ENCODE measurements at regions not wholly inside any gene's neighbourhood (a gene's known extent, or its start where the extent isn't known, plus 50 kb on each side); places are given as distances from the start of the nearest gene placed in this dataset.
A peak's percentile ranks its signal among the peaks of the same experiment; 100 is the strongest.
"Not testable (repeated sequence)": the region's sequence is repeated elsewhere in the genome, so short reads cannot be mapped to it uniquely, and the experiment has no call there.

- H3K4me1 ChIP-seq, result no peaks in the 10 kb centered on the region
- H3K9me3 ChIP-seq (replicated peaks in 1 of 11), result peaks cover 0 to 17% (median 8%) of the 10 kb centered on the region in 11 experiments; a peak in 9 of 22 replicates
Measured at GRCh38 chr10:16063350-16063749, 203.0 kb upstream of the MINDY3 start.

DNA sequence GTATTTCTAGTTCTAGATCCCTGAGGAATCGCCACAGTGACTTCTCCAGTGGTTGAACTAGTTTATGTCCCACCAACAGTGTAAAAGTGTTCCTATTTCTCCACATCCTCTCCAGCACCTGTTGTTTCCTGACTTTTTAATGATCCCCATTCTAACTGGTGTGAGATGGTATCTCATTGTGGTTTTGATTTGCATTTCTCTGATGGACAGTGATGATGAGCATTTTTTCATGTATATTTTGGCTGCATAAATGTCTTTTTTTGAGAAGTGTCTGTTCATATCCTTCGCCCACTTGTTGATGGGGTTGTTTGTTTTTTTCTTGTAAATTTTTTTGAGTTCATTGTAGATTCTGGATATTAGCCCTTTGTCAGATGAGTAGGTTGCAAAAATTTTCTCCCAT lies 223.2 kb upstream of the MINDY3 start:
- H3K4me2 ChIP-seq; H4K20me1 ChIP-seq; H3K9me3 ChIP-seq (replicated peaks in 1 of 11); H3K27me3 ChIP-seq; H3K36me3 ChIP-seq; H3K4me3 ChIP-seq; H3K4me1 ChIP-seq; H3K27ac ChIP-seq; H3K9ac ChIP-seq: not testable (repeated sequence)

More at GRCh38 chr10:16063350-16063749, 203.0 kb upstream of the MINDY3 start:
- no peaks in the 10 kb centered on the region for H4K20me1 ChIP-seq
- no peak overlapping the region for H3K4me2 ChIP-seq
- H3K9ac ChIP-seq, result no peak overlapping the region
- H3K4me3 ChIP-seq, result no peak overlapping the region
- H3K27ac ChIP-seq, result no peak overlapping the region
- no peaks in the 10 kb centered on the region for H3K27me3 ChIP-seq
- H3K36me3 ChIP-seq, result no peaks in the 10 kb centered on the region
- TF ChIP-seq Cebpa-rat (IDR thresholded peaks at IDR 0.05), result no peak

DNA sequence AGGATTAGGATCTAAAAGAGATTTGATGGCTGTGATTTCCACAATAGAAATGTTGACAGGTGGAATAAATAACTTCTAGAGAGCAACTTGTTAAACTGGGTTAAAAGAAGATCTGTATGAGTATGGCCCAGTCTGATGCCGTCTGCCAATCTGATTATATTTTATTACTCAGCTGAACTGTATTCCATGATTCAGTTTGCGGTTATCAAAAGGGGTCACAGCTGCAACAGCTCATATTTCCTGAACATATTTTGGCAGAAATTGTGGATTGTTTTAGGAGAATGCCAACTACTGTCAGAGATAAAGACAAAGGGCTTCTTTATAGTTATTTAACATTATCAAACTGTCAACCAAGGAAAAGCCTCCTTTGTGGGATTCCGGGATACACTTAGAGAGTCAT lies 244.8 kb upstream of the MINDY3 start:
- Histone ChIP-seq H3K9ac (no peak overlapping the region), H3K4me1 (no peaks in the 10 kb centered on the region), H3K36me3 (no peaks in the 10 kb centered on the region), H3K27ac (no peak overlapping the region), H3K4me2 (no peak overlapping the region), H4K20me1 (no peaks in the 10 kb centered on the region), H3K4me3 (no peak overlapping the region), H3K27me3 (no peaks in the 10 kb centered on the region), H3K9me3 (replicated peaks in 1 of 11) (no peaks in the 10 kb centered on the region)
- no peak for TF ChIP-seq Cebpa-rat (IDR thresholded peaks at IDR 0.05)

DNA sequence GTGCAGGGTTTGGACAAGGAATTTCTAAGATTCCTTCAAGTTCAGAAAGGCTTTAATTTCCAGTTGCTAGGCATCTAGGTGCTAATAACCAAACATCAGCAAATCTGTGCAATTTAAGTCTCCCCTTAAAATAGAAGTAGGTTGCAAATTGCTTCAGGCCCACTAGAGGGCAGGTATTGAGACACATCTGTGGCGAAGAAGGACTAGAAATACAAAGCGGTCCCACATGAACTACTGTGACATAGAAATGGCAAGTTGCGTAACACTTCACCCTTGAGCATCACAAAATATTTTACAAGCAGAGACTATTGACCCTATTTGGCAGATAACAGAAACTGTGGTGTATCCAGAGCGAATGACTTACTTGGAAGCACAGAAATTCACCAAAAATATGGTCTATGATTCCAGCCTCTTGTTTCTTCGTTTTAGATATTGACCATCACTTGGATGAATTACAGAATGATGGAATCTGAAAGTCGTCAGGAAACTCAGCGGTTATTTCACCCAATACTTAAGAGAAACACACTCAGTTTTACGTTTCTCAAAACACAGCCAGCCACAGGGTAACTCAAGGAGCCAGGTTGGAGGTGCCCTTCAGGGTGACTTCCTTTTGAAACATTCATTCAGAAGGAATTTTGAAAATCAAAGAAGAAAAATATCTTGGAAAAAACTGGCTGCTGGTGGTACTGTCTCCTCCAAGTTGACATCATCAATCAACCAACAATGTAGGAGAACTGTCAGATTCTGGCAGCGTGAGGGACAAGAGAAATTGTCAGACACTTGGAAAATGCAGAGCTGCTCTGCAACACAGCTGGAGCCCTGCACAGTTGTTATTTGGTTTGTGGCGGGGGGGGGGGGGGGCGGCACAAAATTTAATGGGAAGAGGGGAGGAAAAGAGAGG lies 256.3 kb upstream of the MINDY3 start:
- Histone ChIP-seq H3K4me1 (no peaks in the 10 kb centered on the region), H4K20me1 (no peaks in the 10 kb centered on the region), H3K27me3 (no peaks in the 10 kb centered on the region), H3K4me3 (no peak overlapping the region), H3K4me2 (no peak overlapping the region), H3K9me3 (replicated peaks in 1 of 11) (no peaks in the 10 kb centered on the region), H3K27ac (no peak overlapping the region), H3K9ac (no peak overlapping the region), H3K36me3 (no peaks in the 10 kb centered on the region)
- TF ChIP-seq Cebpa-rat (IDR thresholded peaks at IDR 0.05), result peak in 8 of 11 experiments; percentile 38 to 92 (median 66); a peak in 13 of 22 replicates

GRCh38 chr10:16117305-16117695 lies 257.0 kb upstream of the MINDY3 start:
- H3K4me1 ChIP-seq, result no peaks in the 10 kb centered on the region
- H3K27ac ChIP-seq, result no peak overlapping the region
- no peaks in the 10 kb centered on the region for H3K27me3 ChIP-seq
- H3K9me3 ChIP-seq (replicated peaks in 1 of 11), result no peaks in the 10 kb centered on the region
- H3K36me3 ChIP-seq, result no peaks in the 10 kb centered on the region
- H4K20me1 ChIP-seq, result no peaks in the 10 kb centered on the region
- H3K4me2 ChIP-seq, result no peak overlapping the region
- TF ChIP-seq Cebpa-rat (IDR thresholded peaks at IDR 0.05), result no peak
- H3K9ac ChIP-seq, result no peak overlapping the region
- no peak overlapping the region for H3K4me3 ChIP-seq

- no peaks in the 10 kb centered on the region for H3K4me1 ChIP-seq
- H3K9me3 ChIP-seq (replicated peaks in 1 of 11), result no peaks in the 10 kb centered on the region
- H3K4me3 ChIP-seq, result no peak overlapping the region
- no peak overlapping the region for H3K9ac ChIP-seq
- no peak for TF ChIP-seq Cebpa-rat (IDR thresholded peaks at IDR 0.05)
- no peak overlapping the region for H3K4me2 ChIP-seq
- H3K27ac ChIP-seq, result no peak overlapping the region
- no peaks in the 10 kb centered on the region for H3K27me3 ChIP-seq
- no peaks in the 10 kb centered on the region for H3K36me3 ChIP-seq
- no peaks in the 10 kb centered on the region for H4K20me1 ChIP-seq
Measured at GRCh38 chr10:16119445-16119844, 259.1 kb upstream of the MINDY3 start.

- Histone ChIP-seq H3K4me1 (no peaks in the 10 kb centered on the region), H3K4me2 (no peak overlapping the region), H3K27me3 (no peaks in the 10 kb centered on the region), H3K9me3 (replicated peaks in 1 of 11) (no peaks in the 10 kb centered on the region), H4K20me1 (no peaks in the 10 kb centered on the region), H3K36me3 (no peaks in the 10 kb centered on the region), H3K9ac (no peak overlapping the region), H3K27ac (no peak overlapping the region), H3K4me3 (no peak overlapping the region)
- no peak for TF ChIP-seq Cebpa-rat (IDR thresholded peaks at IDR 0.05)
Measured at GRCh38 chr10:16120563-16120962, 260.3 kb upstream of the MINDY3 start.

- H3K27me3 ChIP-seq, result no peaks in the 10 kb centered on the region
- no peak overlapping the region for H3K4me3 ChIP-seq
- H3K9me3 ChIP-seq (replicated peaks in 1 of 11), result peaks cover under 1 to 9% (median 4%) of the 10 kb centered on the region in 11 experiments; a peak in 17 of 22 replicates
- no peak for TF ChIP-seq Cebpa-rat (IDR thresholded peaks at IDR 0.05)
- no peak overlapping the region for H3K27ac ChIP-seq
- no peak overlapping the region for H3K9ac ChIP-seq
- no peaks in the 10 kb centered on the region for H3K36me3 ChIP-seq
- H3K4me2 ChIP-seq, result no peak overlapping the region
- no peaks in the 10 kb centered on the region for H4K20me1 ChIP-seq
- H3K4me1 ChIP-seq, result no peaks in the 10 kb centered on the region
Measured at GRCh38 chr10:16141499-16141898, 281.2 kb upstream of the MINDY3 start.

GRCh38 chr10:16146993-16147392 lies 286.7 kb upstream of the MINDY3 start:
- no peak overlapping the region for H3K9ac ChIP-seq
- no peaks in the 10 kb centered on the region for H3K36me3 ChIP-seq
- no peaks in the 10 kb centered on the region for H3K27me3 ChIP-seq
- TF ChIP-seq Cebpa-rat (IDR thresholded peaks at IDR 0.05), result no peak
- no peak overlapping the region for H3K4me2 ChIP-seq
- H3K9me3 ChIP-seq (replicated peaks in 1 of 11), result peaks cover 9 to 24% (median 19%) of the 10 kb centered on the region in 11 experiments; a peak in 20 of 22 replicates
- no peak overlapping the region for H3K27ac ChIP-seq
- H4K20me1 ChIP-seq, result no peaks in the 10 kb centered on the region
- no peaks in the 10 kb centered on the region for H3K4me1 ChIP-seq
- H3K4me3 ChIP-seq, result no peak overlapping the region

DNA sequence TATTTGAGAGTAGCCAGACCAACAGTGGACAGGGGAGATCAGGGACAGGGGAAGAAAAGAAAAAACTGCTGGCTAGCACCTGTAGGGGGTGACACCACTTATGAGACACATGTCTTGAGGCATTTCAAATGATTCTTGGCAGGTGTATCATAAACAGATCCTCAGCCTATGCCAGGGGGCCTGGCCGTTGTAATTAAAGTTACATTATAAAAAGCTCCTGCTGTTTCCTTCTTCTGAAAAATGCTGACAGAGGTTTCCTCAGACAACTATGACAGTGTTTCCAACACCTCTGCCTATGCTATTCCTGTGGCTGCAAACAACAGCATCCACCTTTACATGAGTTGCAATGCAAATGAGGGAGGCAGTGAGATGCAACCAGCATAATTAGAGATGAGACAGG lies 281.0 kb upstream of the PTER start:
- no peaks in the 10 kb centered on the region for H4K20me1 ChIP-seq
- H3K4me1 ChIP-seq, result no peaks in the 10 kb centered on the region
- H3K4me2 ChIP-seq, result no peak overlapping the region

More for the DNA sequence above, 281.0 kb upstream of the PTER start:
- H3K27me3 ChIP-seq, result no peaks in the 10 kb centered on the region
- H3K27ac ChIP-seq, result no peak overlapping the region
- no peaks in the 10 kb centered on the region for H3K36me3 ChIP-seq
- peaks cover 0 to 7% (median 2%) of the 10 kb centered on the region in 11 experiments; a peak in 7 of 22 replicates for H3K9me3 ChIP-seq (replicated peaks in 1 of 11)
- no peak overlapping the region for H3K9ac ChIP-seq
- TF ChIP-seq Cebpa-rat (IDR thresholded peaks at IDR 0.05), result no peak
- no peak overlapping the region for H3K4me3 ChIP-seq

Measured in BLaER1 treated with 17β-estradiol and CSF1 and Interleukin-3, amounts not matched to agents 10 nM and 100 nM (cell line).